DOHH2 (cell line): ENCODE measurements at regions not wholly inside any gene's neighbourhood (a gene's known extent, or its start where the extent isn't known, plus 50 kb on each side); places are given as distances from the start of the nearest gene placed in this dataset.

Experiments
- H3F3A ChIP-seq: fragments of 200-600 bp; sonication (generic), shearing (Covaris generic); 2 replicates; pipeline ENCODE4 v1.6.0; 2016; ENCODE audit warnings: antibody characterized with exemption, mild to moderate bottlenecking; ENCODE audit not compliant: control insufficient read depth, insufficient read depth
- H3K27ac ChIP-seq: fragments of 200-600 bp; sonication (generic); 2 replicates; pipeline ENCODE4 v1.5.1; 2014; ENCODE audit warnings: low read depth, mild to moderate bottlenecking, low read length, moderate library complexity
- H3K27me3 ChIP-seq: fragments of 200-600 bp; sonication (generic); 2 replicates; pipeline ENCODE4 v1.6.1; 2014; ENCODE audit warnings: mild to moderate bottlenecking, low read length, mixed read lengths; ENCODE audit not compliant: control insufficient read depth
- H3K36me3 ChIP-seq: fragments of 200-600 bp; sonication (generic); 2 replicates; pipeline ENCODE4 v1.6.1; 2014; ENCODE audit warnings: mild to moderate bottlenecking, low read length, moderate library complexity, mixed read lengths; ENCODE audit not compliant: control insufficient read depth
- H3K4me1 ChIP-seq: fragments of 200-600 bp; sonication (generic); 2 replicates; pipeline ENCODE4 v1.6.1; 2014; ENCODE audit warnings: mild to moderate bottlenecking, low read length, mixed read lengths; ENCODE audit not compliant: control insufficient read depth
- H3K4me2 ChIP-seq: fragments of 200-600 bp; sonication (generic); 2 replicates; pipeline ENCODE4 v1.6.0; 2014; ENCODE audit warnings: mild to moderate bottlenecking, low read length, moderate library complexity
- H3K4me3 ChIP-seq: fragments of 200-600 bp; sonication (generic); 2 replicates; pipeline ENCODE4 v1.5.1; 2014; ENCODE audit warnings: mild to moderate bottlenecking, low read length, mixed read lengths
- H3K79me2 ChIP-seq: fragments of 200-600 bp; sonication (generic); 2 replicates; pipeline ENCODE4 v1.6.1; 2014; ENCODE audit warnings: mild to moderate bottlenecking, low read length, mixed read lengths; ENCODE audit not compliant: control insufficient read depth
- H3K9me2 ChIP-seq: fragments of 200-600 bp; sonication (generic); replicated peaks from 2 replicates; pipeline ENCODE4 v1.6.1; 2014; ENCODE audit warnings: mild to moderate bottlenecking, low read length, mixed read lengths; ENCODE audit not compliant: control insufficient read depth
- H3K9me3 ChIP-seq: fragments of 200-600 bp; sonication (generic); 2 replicates; pipeline ENCODE4 v1.6.1; 2014; ENCODE audit warnings: antibody characterized with exemption, low read length, mixed read lengths; ENCODE audit not compliant: control insufficient read depth, insufficient read depth
- H4K20me1 ChIP-seq: fragments of 200-600 bp; sonication (generic); 2 replicates; pipeline ENCODE4 v1.6.0; 2014; ENCODE audit warnings: low read depth, mild to moderate bottlenecking, antibody characterized with exemption, low read length, moderate library complexity; ENCODE audit not compliant: control insufficient read depth, insufficient read depth
- EZH2phosphoT487 ChIP-seq: fragments of 200-600 bp; sonication (generic); IDR thresholded peaks from 2 replicates; pipeline ENCODE4 v1.6.1; 2017; ENCODE audit warnings: borderline replicate concordance, mild to moderate bottlenecking, antibody characterized with exemption, low read length, moderate library complexity, mixed read lengths
- TF ChIP-seq, protein P1 (sequence below): fragments of 200-600 bp; sonication (generic); IDR thresholded peaks from one replicate; pipeline ENCODE4 v1.5.1; 2014; ENCODE audit warnings: antibody characterized with exemption, mild to moderate bottlenecking, low read depth, low read length; ENCODE audit not compliant: poor library complexity, severe bottlenecking

DNA sequence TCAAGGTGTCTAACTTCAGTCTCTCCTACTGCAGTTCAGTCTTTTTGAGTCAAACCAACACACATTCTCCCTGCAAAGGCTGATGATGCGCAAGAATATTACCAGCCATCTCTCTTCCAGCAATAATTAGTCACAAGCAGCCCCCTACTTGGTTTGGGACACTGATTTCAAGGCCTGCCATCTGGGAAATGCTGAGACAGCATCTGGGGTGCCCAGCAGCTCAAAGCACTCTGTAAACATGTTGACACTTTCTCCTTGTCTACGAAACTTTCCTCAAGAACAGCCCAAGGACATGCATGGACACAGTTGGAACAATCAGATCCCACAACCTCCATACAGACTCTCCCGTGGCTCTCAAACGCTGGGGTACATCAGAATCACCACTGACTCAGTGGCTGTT lies 149.2 kb upstream of the RPL38 start:
- Histone ChIP-seq H3K4me1 (no peaks in the 10 kb centered on the region), H3K27me3 (peaks cover 8% of the 10 kb centered on the region; the same call in 1 of the 2 replicates), H3K4me3 (no peak overlapping the region), H3F3A (no peaks in the 10 kb centered on the region), H3K9me2 (no peaks in the 10 kb centered on the region), H3K36me3 (no peaks in the 10 kb centered on the region), H4K20me1 (no peaks in the 10 kb centered on the region), H3K79me2 (no peaks in the 10 kb centered on the region), H3K27ac (no peak overlapping the region), H3K4me2 (no peak overlapping the region), H3K9me3 (no peaks in the 10 kb centered on the region)
- TF ChIP-seq EZH2phosphoT487, result no peak
- TF ChIP-seq, protein P1, sequence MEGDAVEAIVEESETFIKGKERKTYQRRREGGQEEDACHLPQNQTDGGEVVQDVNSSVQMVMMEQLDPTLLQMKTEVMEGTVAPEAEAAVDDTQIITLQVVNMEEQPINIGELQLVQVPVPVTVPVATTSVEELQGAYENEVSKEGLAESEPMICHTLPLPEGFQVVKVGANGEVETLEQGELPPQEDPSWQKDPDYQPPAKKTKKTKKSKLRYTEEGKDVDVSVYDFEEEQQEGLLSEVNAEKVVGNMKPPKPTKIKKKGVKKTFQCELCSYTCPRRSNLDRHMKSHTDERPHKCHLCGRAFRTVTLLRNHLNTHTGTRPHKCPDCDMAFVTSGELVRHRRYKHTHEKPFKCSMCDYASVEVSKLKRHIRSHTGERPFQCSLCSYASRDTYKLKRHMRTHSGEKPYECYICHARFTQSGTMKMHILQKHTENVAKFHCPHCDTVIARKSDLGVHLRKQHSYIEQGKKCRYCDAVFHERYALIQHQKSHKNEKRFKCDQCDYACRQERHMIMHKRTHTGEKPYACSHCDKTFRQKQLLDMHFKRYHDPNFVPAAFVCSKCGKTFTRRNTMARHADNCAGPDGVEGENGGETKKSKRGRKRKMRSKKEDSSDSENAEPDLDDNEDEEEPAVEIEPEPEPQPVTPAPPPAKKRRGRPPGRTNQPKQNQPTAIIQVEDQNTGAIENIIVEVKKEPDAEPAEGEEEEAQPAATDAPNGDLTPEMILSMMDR, result no peak

DNA sequence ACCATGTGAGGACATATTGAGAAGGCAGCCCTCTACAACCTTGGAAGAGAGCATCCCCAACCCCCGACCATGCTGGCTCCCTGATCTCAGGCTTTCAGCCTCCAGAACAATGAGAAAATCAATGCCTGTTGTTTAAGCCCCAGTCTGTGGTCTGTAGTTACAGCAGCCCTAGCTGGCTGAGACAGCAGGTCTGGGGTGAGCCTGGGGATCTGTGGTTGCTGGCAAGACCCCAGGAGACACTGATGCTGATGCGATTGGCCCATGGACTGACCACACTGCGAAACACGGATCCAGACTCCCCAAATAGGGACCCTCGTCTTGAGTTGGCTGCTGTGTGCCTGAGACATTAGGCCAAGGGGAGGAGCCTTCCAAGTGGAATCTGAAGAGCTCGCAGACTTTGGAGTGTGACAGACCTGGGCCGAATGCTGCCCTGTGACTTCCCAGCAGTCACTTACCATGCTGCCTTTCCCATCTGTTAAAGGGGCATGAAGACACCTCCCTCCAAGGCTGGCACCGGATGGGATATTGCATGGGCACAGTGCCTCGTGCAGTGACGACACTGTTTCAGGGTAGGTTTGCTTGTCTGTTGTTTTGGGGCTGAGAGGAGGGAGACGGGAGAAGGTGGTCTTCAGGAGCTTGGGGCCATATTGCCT lies 147.8 kb upstream of the RPL38 start:
- no peaks in the 10 kb centered on the region for H3K9me2 ChIP-seq
- H3K79me2 ChIP-seq, result no peaks in the 10 kb centered on the region
- no peaks in the 10 kb centered on the region for H3K36me3 ChIP-seq
- no peak overlapping the region for H3K27ac ChIP-seq
- H3F3A ChIP-seq, result no peaks in the 10 kb centered on the region
- H3K4me1 ChIP-seq, result no peaks in the 10 kb centered on the region
- TF ChIP-seq, protein P1, result no peak
- TF ChIP-seq EZH2phosphoT487, result no peak
- no peak overlapping the region for H3K4me2 ChIP-seq
- no peaks in the 10 kb centered on the region for H3K9me3 ChIP-seq
- H4K20me1 ChIP-seq, result no peaks in the 10 kb centered on the region
- peaks cover 12% of the 10 kb centered on the region for H3K27me3 ChIP-seq
- H3K4me3 ChIP-seq, result no peak overlapping the region

DNA sequence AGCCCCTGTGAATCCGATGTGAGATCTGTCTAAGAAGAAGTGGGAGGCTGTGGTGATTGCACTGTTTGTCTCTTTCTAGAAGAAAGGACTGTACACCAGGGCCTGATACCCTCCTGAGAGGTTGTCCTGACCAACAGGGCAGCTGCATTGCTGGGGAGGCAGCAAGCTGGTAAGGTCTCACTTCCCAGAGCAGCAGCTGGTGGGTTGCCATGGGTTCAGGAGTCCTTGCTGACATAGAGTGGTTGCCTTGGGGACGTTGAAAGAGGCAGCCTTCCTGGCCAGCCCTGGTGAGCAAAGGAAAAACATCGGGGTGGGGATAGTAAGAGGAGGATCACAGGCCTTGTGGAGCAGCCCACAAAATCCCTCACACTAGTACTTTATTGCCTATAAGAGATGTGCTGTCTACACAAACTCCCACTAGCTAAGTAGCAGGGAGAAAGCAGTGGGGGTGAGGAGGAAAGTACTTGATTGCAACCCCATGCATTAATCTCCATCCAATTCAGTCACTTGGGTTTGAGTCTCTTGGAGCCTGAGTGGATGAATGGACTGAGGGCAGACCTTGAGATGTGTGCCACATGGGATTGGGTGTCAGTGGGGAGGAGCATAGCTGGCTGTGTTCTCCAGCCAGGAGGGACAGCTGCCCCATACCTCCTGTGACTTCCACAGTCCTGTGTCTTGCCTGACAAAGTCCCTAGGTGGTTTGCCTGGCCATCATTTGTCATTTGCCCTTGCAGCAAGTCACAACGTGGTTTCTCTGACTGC lies 143.8 kb upstream of the RPL38 start:
- Histone ChIP-seq H3K36me3 (no peaks in the 10 kb centered on the region), H3K27me3 (peaks cover 12% of the 10 kb centered on the region), H3K4me2 (no peak overlapping the region), H4K20me1 (no peaks in the 10 kb centered on the region), H3K4me1 (no peaks in the 10 kb centered on the region), H3K27ac (no peak overlapping the region), H3K9me2 (no peaks in the 10 kb centered on the region), H3K9me3 (no peaks in the 10 kb centered on the region), H3K4me3 (no peak overlapping the region), H3F3A (no peaks in the 10 kb centered on the region), H3K79me2 (no peaks in the 10 kb centered on the region)
- TF ChIP-seq, protein P1, result no peak
- no peak for TF ChIP-seq EZH2phosphoT487
